ENCODE measurements at regions not wholly inside any gene's neighbourhood (a gene's known extent, or its start where the extent isn't known, plus 50 kb on each side); places are given as distances from the start of the nearest gene placed in this dataset.
A peak's percentile ranks its signal among the peaks of the same experiment; 100 is the strongest.

- no peak for TF ChIP-seq YY1 (IDR thresholded peaks at IDR 0.05; ENCODE audit: low read depth)
- no peak for TF ChIP-seq CEBPB (IDR thresholded peaks at IDR 0.05)
- no peak for TF ChIP-seq USF1 (IDR thresholded peaks at IDR 0.05)
- no peak for TF ChIP-seq EGR1 (IDR thresholded peaks at IDR 0.05)
- TF ChIP-seq REST (IDR thresholded peaks at IDR 0.05; ENCODE audit: low read depth): no peak
- TF ChIP-seq RAD21 (IDR thresholded peaks at IDR 0.05; ENCODE audit: low read depth): no peak
- no peak for TF ChIP-seq EP300 (IDR thresholded peaks at IDR 0.05; ENCODE audit: borderline replicate concordance)
- no peak for TF ChIP-seq MAX (IDR thresholded peaks at IDR 0.05)
- no peak for TF ChIP-seq TCF12 (IDR thresholded peaks at IDR 0.05; ENCODE audit: low read depth)
Measured at GRCh38 chr2:66217039-66217585, 217.8 kb upstream of the MEIS1 start.

GRCh38 chr2:66212749-66213148 lies 222.2 kb upstream of the MEIS1 start:
- TF ChIP-seq EP300 (IDR thresholded peaks at IDR 0.05; ENCODE audit: borderline replicate concordance) (no peak), CREB1 (IDR thresholded peaks at IDR 0.05; ENCODE audit: low read depth) (no peak), TAF1 (IDR thresholded peaks at IDR 0.05; ENCODE audit: low read depth) (no peak), FOXM1 (IDR thresholded peaks at IDR 0.05; ENCODE audit: borderline replicate concordance, low read depth) (no peak), MAX (IDR thresholded peaks at IDR 0.05) (no peak), NFIC (IDR thresholded peaks at IDR 0.05) (no peak), EGR1 (IDR thresholded peaks at IDR 0.05) (no peak), CEBPB (IDR thresholded peaks at IDR 0.05) (no peak)

GRCh38 chr2:66202586-66202985 lies 232.3 kb upstream of the MEIS1 start:
- TF ChIP-seq TCF12 (IDR thresholded peaks at IDR 0.05; ENCODE audit: low read depth): no peak
- TF ChIP-seq EP300 (IDR thresholded peaks at IDR 0.05; ENCODE audit: borderline replicate concordance): no peak
- no peak for TF ChIP-seq RAD21 (IDR thresholded peaks at IDR 0.05; ENCODE audit: low read depth)
- TF ChIP-seq TEAD4 (IDR thresholded peaks at IDR 0.05): no peak
- no peak for TF ChIP-seq FOXM1 (IDR thresholded peaks at IDR 0.05; ENCODE audit: borderline replicate concordance, low read depth)
- TF ChIP-seq USF1 (IDR thresholded peaks at IDR 0.05): no peak
- no peak for TF ChIP-seq CREB1 (IDR thresholded peaks at IDR 0.05; ENCODE audit: low read depth)
- TF ChIP-seq EGR1 (IDR thresholded peaks at IDR 0.05): no peak
- TF ChIP-seq REST (IDR thresholded peaks at IDR 0.05; ENCODE audit: low read depth): no peak
- no peak for TF ChIP-seq NFIC (IDR thresholded peaks at IDR 0.05)
- no peak for TF ChIP-seq TAF1 (IDR thresholded peaks at IDR 0.05; ENCODE audit: low read depth)
- TF ChIP-seq YY1 (IDR thresholded peaks at IDR 0.05; ENCODE audit: low read depth): no peak
- no peak for TF ChIP-seq MAX (IDR thresholded peaks at IDR 0.05)
- TF ChIP-seq ZBTB7A (IDR thresholded peaks at IDR 0.05; ENCODE audit: low read depth): no peak
- TF ChIP-seq CEBPB (IDR thresholded peaks at IDR 0.05): no peak

GRCh38 chr2:66201242-66201641 lies 233.7 kb upstream of the MEIS1 start:
- no peak for TF ChIP-seq USF1 (IDR thresholded peaks at IDR 0.05)
- peak; percentile 97 for TF ChIP-seq TEAD4 (IDR thresholded peaks at IDR 0.05)

GRCh38 chr2:66198873-66199272 lies 236.1 kb upstream of the MEIS1 start:
- TF ChIP-seq FOXM1 (IDR thresholded peaks at IDR 0.05; ENCODE audit: borderline replicate concordance, low read depth) (no peak), YY1 (IDR thresholded peaks at IDR 0.05; ENCODE audit: low read depth) (no peak)

- TF ChIP-seq CEBPB (IDR thresholded peaks at IDR 0.05): no peak
- TF ChIP-seq CREB1 (IDR thresholded peaks at IDR 0.05; ENCODE audit: low read depth): no peak
- TF ChIP-seq TCF12 (IDR thresholded peaks at IDR 0.05; ENCODE audit: low read depth): no peak
- no peak for TF ChIP-seq TAF1 (IDR thresholded peaks at IDR 0.05; ENCODE audit: low read depth)
- no peak for TF ChIP-seq EP300 (IDR thresholded peaks at IDR 0.05; ENCODE audit: borderline replicate concordance)
- no peak for TF ChIP-seq FOXM1 (IDR thresholded peaks at IDR 0.05; ENCODE audit: borderline replicate concordance, low read depth)
- no peak for TF ChIP-seq REST (IDR thresholded peaks at IDR 0.05; ENCODE audit: low read depth)
- TF ChIP-seq ZBTB7A (IDR thresholded peaks at IDR 0.05; ENCODE audit: low read depth): no peak
- TF ChIP-seq EGR1 (IDR thresholded peaks at IDR 0.05): no peak
- no peak for TF ChIP-seq USF1 (IDR thresholded peaks at IDR 0.05)
- no peak for TF ChIP-seq MAX (IDR thresholded peaks at IDR 0.05)
- TF ChIP-seq RAD21 (IDR thresholded peaks at IDR 0.05; ENCODE audit: low read depth): no peak
- TF ChIP-seq YY1 (IDR thresholded peaks at IDR 0.05; ENCODE audit: low read depth): no peak
- TF ChIP-seq NFIC (IDR thresholded peaks at IDR 0.05): no peak
- TF ChIP-seq TEAD4 (IDR thresholded peaks at IDR 0.05): no peak
Measured at GRCh38 chr2:66192888-66193287, 242.0 kb upstream of the MEIS1 start.
